Skeletal muscle tissue (tissue), 3 donors: ENCODE measurements at regions not wholly inside any gene's neighbourhood (a gene's known extent, or its start where the extent isn't known, plus 50 kb on each side); places are given as distances from the start of the nearest gene placed in this dataset.

Experiments
- H3K27ac ChIP-seq: one replicate; pipeline ENCODE4 v1.7.0; 2013; ENCODE audit warnings: mild to moderate bottlenecking, low read depth, low read length, inconsistent platforms
- H3K27me3 ChIP-seq, 3 donors: one replicate each; pipeline ENCODE4 v1.7.0; 2013; ENCODE audit warnings: low read length in 3 of 3; ENCODE audit not compliant: control insufficient read depth in 3 of 3, insufficient read depth in 3 of 3
- H3K36me3 ChIP-seq, 3 donors: one replicate each; pipeline ENCODE4 v1.7.0; 2013; ENCODE audit warnings: low read length in 3 of 3; ENCODE audit not compliant: control insufficient read depth in 3 of 3, insufficient read depth in 3 of 3
- H3K4me1 ChIP-seq, 3 donors: one replicate each; pipeline ENCODE4 v1.7.0; 2013; ENCODE audit warnings: low read length in 3 of 3, mild to moderate bottlenecking in 3 of 3; ENCODE audit not compliant: control insufficient read depth in 3 of 3, insufficient read depth in 3 of 3
- H3K4me3 ChIP-seq, 3 donors: one replicate each; pipeline ENCODE4 v1.7.0; 2013; ENCODE audit warnings: low read length in 3 of 3
- H3K9ac ChIP-seq, 3 donors: one replicate each; pipeline ENCODE4 v1.7.0; 2013; ENCODE audit warnings: low read length in 3 of 3, mild to moderate bottlenecking in 3 of 3, moderate library complexity in 2 of 3, low read depth in 1 of 3
- H3K9me3 ChIP-seq, 3 donors: one replicate each; pipeline ENCODE4 v1.7.0; 2013; ENCODE audit warnings: low read length in 3 of 3; ENCODE audit not compliant: control insufficient read depth in 3 of 3
- donor health status: Osteomylitis.

DNA sequence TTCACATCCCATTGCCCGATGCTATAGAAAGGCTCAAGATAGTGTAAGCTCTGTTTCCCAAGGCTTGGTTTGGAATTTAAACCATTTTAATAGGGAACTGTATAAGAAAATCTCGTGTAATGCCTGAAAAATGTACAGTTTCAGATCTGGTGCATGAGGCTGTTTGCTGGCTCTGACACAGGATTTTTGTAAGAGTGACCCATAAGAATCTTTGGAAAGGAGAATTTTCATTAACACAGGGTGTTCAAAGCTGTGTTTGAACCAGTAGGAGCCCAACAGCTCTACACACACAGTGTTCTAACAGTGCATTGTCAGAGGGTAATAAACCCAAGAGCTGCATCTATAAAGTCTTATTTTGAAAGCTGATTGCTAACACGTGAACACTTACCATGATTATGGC lies 293.5 kb downstream of the PRL start:
- Histone ChIP-seq H3K36me3 (no peaks in the 10 kb centered on the region), H3K27me3 (no peaks in the 10 kb centered on the region), H3K27ac (no peak overlapping the region), H3K4me1 (peaks cover 0 to 4% (median 0%) of the 10 kb centered on the region in 3 donors), H3K9ac (no peak overlapping the region), H3K4me3 (no peak overlapping the region), H3K9me3 (no peaks in the 10 kb centered on the region)

GRCh38 chr6:22006795-22007194 lies 290.0 kb downstream of the PRL start:
- no peak overlapping the region for H3K4me3 ChIP-seq
- no peak overlapping the region for H3K9ac ChIP-seq
- H3K27me3 ChIP-seq: no peaks in the 10 kb centered on the region
- H3K9me3 ChIP-seq: no peaks in the 10 kb centered on the region
- no peak overlapping the region for H3K27ac ChIP-seq
- no peaks in the 10 kb centered on the region for H3K4me1 ChIP-seq
- no peaks in the 10 kb centered on the region for H3K36me3 ChIP-seq

GRCh38 chr6:22007469-22007868 lies 289.4 kb downstream of the PRL start:
- Histone ChIP-seq H3K9ac (no peak overlapping the region), H3K27me3 (no peaks in the 10 kb centered on the region), H3K4me1 (no peaks in the 10 kb centered on the region), H3K27ac (no peak overlapping the region), H3K4me3 (no peak overlapping the region), H3K9me3 (no peaks in the 10 kb centered on the region), H3K36me3 (no peaks in the 10 kb centered on the region)

GRCh38 chr6:22008248-22008836 lies 288.5 kb downstream of the PRL start:
- Histone ChIP-seq H3K4me3 (no peak overlapping the region), H3K36me3 (no peaks in the 10 kb centered on the region), H3K4me1 (no peaks in the 10 kb centered on the region), H3K9ac (no peak overlapping the region), H3K27ac (no peak overlapping the region), H3K9me3 (no peaks in the 10 kb centered on the region), H3K27me3 (no peaks in the 10 kb centered on the region)

GRCh38 chr6:22010102-22010501 lies 286.7 kb downstream of the PRL start:
- Histone ChIP-seq H3K36me3 (no peaks in the 10 kb centered on the region), H3K9me3 (no peaks in the 10 kb centered on the region), H3K4me1 (no peaks in the 10 kb centered on the region), H3K9ac (no peak overlapping the region), H3K27ac (no peak overlapping the region), H3K4me3 (no peak overlapping the region), H3K27me3 (no peaks in the 10 kb centered on the region)

- H3K36me3 ChIP-seq: no peaks in the 10 kb centered on the region
- H3K4me3 ChIP-seq: no peak overlapping the region
- H3K9me3 ChIP-seq: no peaks in the 10 kb centered on the region
- H3K27ac ChIP-seq: no peak overlapping the region
- H3K27me3 ChIP-seq: no peaks in the 10 kb centered on the region
- H3K4me1 ChIP-seq: no peaks in the 10 kb centered on the region
- H3K9ac ChIP-seq: no peak overlapping the region
These were observed 281.6 kb downstream of the PRL start for GRCh38 chr6:22015216-22015615.

- H3K4me1 ChIP-seq: no peaks in the 10 kb centered on the region
- H3K4me3 ChIP-seq: no peak overlapping the region
- no peaks in the 10 kb centered on the region for H3K9me3 ChIP-seq
- no peaks in the 10 kb centered on the region for H3K27me3 ChIP-seq
- H3K36me3 ChIP-seq: no peaks in the 10 kb centered on the region
- H3K9ac ChIP-seq: no peak overlapping the region
- H3K27ac ChIP-seq: no peak overlapping the region
These were observed 280.9 kb downstream of the PRL start for GRCh38 chr6:22015944-22016343.

DNA sequence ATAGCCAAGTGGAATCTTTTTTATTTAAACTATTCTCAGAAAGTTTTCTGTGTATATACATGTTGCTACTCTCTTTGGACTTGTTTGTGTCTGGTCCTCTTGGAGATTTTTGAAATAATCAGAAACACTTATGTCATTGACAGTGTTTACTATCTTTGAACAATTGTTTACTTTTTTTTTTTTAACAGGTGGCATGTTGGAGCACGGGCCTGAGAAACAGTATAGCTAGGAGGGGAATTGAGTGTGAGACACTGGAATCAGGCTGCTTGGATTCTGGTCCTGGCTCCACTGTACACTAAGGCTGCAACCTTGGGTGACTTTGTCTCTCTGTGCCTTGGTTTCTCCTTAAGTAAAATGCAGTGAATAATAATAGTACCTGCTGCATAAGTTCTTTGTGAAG lies 279.6 kb downstream of the PRL start:
- Histone ChIP-seq H3K9me3 (peaks cover 0 to 2% (median 0%) of the 10 kb centered on the region in 3 donors), H3K9ac (no peak overlapping the region), H3K4me3 (no peak overlapping the region), H3K4me1 (no peaks in the 10 kb centered on the region), H3K27ac (no peak overlapping the region), H3K36me3 (no peaks in the 10 kb centered on the region), H3K27me3 (no peaks in the 10 kb centered on the region)

DNA sequence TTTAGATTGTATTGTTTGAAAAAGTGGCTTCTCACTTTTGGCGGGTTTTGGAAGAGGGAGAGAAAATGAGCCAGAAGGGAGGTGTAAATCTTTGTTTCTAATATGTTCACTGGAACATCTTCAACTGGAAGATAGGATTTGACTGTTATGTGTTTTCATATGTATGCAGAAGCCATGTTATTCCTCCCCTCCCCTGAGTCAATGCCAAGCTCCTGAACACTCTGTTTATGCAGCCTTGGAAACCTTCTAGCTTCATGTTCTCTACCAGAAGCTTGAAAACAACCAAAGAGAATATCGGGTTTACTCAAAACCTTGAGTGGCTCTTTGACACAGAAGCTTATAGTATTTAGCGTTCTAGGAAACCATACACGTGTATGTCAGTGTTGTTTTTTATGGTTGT lies 279.1 kb downstream of the PRL start:
- Histone ChIP-seq H3K4me3 (no peak overlapping the region), H3K27me3 (no peaks in the 10 kb centered on the region), H3K36me3 (no peaks in the 10 kb centered on the region), H3K4me1 (no peaks in the 10 kb centered on the region), H3K27ac (no peak overlapping the region), H3K9ac (no peak overlapping the region), H3K9me3 (peaks cover 0 to 2% (median 0%) of the 10 kb centered on the region in 3 donors)

GRCh38 chr6:22019857-22020256 lies 277.0 kb downstream of the PRL start:
- H3K9ac ChIP-seq: no peak overlapping the region
- no peak overlapping the region for H3K27ac ChIP-seq
- no peaks in the 10 kb centered on the region for H3K4me1 ChIP-seq
- H3K4me3 ChIP-seq: no peak overlapping the region
- no peaks in the 10 kb centered on the region for H3K36me3 ChIP-seq
- H3K9me3 ChIP-seq: peaks cover 0 to 2% (median 0%) of the 10 kb centered on the region in 3 donors
- H3K27me3 ChIP-seq: no peaks in the 10 kb centered on the region
